HG03575 (cell line): ENCODE measurements at regions not wholly inside any gene's neighbourhood (a gene's known extent, or its start where the extent isn't known, plus 50 kb on each side); places are given as distances from the start of the nearest gene placed in this dataset.

ENCODE experiments used
- ATAC-seq: cut with Tn5 transposase; IDR thresholded peaks from one replicate; pipeline ENCODE4 v1.9.1; 2021; ENCODE audit not compliant: unreplicated experiment, insufficient number of reproducible peaks, low FRiP score; ENCODE audit errors: extremely low read depth

DNA sequence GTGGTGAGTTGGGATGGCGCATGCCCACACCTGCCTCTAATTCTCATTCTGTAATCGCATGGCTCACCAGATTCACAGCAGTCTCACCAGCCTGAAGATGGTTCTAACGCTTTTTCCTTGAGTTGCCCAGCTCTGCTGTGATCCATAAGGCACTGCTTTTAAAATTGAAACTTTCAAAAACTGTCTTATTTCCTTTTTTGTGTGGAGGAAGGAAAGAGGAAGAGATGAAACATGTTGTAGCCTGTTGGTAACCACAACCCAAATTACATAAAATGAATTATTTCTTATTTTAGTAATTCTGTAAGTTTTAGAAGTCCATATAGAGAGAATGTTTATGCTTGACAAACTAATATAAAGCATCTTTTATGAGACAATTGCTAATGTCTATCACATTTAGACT is 165.4 kb downstream of the RBM43 start:
- ATAC-seq, result no peak

DNA sequence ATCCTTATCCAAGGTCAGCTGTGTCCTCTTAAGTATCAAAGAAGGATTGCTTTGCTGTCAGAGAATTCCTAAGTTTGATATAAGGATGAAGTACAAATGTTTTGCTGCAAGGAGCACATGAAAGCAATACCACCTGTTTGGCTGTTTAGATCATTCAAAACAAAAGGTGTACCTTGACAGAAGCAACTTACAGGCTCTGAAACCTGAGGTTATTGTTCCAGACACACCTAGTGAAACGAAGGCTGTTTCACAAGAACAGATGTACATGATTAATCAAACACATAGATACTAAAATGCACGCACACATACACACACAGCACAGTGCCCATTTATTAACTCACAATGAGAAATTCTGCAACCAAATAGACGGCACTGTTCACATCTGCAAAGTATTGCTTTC is 166.2 kb downstream of the RBM43 start:
- ATAC-seq, result no peak

DNA sequence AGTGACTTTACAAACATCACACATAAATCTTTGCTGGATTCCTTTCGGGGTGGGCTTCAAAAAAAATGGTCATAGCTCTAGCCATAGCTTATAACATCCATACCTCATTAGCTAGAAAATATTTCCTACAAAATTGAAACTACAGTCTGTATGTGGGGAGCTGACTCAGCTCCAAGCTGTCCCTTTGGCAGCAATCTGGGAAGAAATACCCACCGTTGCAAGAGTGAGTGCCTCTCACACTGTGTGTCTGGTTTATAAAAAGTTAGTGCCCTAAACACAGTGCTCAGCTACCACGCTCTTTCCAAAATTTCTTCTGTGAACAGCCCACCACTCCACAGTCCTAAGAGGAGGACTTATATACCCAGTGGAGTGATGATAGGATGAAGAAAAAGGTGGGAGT is 170.1 kb downstream of the RBM43 start:
- no peak for ATAC-seq

GRCh38 chr2:151087377-151087776 is 174.3 kb downstream of the RBM43 start:
- no peak for ATAC-seq

DNA sequence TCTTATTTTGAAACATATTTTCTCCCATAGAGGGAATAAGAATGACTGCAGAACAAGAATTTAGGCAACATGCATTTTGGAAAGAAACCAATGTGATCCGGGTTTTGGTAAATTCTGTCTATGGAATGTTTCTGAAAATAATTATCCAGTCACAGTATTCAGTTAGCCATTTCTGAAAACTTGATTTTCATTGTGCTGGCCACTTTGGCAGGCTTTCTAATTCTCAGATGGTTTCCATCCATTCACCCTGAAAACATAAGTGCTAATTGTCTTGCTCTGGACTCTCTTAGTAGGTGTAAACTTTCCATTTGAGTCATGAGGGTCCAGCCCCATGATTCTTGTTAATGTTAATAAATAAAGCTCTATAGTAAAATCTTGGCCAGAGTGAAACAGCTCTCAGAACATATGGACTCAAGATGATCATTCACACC is 176.5 kb downstream of the RBM43 start:
- no peak for ATAC-seq

GRCh38 chr2:151083856-151084795 is 177.5 kb downstream of the RBM43 start:
- ATAC-seq, result no peak

DNA sequence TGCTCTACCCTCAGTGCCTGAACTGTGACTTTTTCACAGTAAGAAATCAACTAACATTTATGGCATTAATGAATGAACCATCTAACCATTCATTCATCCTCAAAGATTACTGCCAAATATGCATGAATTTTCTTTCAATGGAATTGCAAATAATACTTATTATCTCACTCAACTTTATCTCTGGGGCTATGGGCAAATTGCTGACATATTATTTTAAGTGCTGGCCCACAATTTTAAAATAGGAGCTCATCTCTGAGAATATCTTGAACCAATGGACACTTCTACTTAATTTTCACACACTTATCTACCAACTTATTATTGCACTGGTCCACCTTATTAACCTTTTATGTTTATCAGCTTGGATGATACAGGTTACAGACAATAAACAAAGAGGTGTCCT is 182.8 kb downstream of the RBM43 start:
- no peak for ATAC-seq

- no peak for ATAC-seq
Observed at GRCh38 chr2:151071906-151072305, 189.8 kb downstream of the RBM43 start.

DNA sequence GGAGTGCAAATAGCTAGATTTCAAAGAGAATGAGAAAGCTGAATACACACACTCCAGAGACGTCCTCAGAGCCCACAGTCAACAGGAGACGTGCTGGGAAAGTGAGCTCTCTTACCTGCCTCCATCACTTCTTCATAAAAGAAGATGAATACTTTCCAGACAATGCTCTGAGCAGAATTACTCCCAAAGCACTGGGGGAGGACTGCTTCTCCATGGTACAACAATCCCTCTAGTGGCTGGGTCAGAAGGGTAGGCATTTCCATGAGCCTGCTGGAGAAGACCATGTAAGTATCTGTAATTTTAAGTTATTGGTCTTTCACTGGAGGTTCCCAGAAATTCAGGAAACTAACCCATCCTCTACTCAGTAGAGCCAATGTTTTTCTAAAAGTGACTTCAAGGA is 190.3 kb downstream of the RBM43 start:
- ATAC-seq, result no peak

DNA sequence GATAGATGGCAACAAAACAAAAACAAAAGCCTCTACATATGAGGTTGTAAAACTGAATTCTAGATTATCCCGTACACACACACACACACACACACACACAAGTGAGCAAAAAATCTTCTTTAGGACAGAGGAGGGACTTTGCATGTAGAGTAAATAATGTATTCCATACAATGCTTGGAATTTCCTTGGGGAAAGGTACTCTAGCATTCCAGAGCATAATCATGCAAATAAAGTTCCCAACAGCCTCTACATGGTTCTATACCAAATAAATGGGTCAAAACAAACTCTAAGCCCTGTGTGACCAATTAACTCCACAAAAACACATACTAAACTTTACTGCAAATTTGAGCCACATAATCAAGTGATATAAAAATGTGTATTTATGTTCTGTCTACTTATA is 191.4 kb downstream of the RBM43 start:
- ATAC-seq, result no peak

- no peak for ATAC-seq
Observed at GRCh38 chr2:151067658-151068369, 193.8 kb downstream of the RBM43 start.

DNA sequence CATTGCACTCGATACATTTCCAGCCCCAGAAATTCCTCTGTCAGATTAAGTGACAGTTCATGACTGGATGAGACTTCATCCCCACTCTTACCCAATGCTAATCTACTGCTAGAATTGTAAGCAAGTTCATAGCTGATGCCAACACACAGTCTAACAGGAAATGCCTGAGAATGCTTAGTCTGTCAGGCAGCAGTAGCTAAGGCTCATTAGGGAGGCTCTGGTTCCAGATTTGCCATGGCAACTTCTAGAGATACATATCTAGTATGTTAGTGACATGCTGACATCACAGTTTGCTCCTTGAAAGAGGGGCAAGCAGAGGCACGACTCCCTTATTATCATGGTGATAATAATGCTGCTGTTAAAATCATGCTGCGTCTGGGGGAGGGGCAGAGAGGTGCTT is 198.4 kb downstream of the RBM43 start:
- no peak for ATAC-seq

- ATAC-seq, result no peak
Observed at GRCh38 chr2:151060287-151060686, 201.4 kb downstream of the RBM43 start.

- no peak for ATAC-seq
Observed at GRCh38 chr2:151056870-151057269, 204.8 kb downstream of the RBM43 start.

DNA sequence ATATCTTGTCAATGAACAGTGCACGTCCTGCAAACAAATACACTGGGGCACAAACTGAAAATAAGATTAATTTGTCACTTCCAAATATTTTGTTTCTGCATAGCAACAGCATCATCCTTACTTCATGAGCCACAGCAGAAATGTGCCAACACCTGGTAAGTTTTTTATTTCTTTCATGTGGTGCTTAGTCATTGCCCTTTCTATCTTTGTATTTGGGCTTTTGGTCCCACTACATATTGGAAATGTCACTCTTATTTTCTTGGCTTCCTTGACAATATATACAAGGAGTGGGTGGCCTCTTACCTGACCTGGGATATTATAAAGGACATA is 208.0 kb downstream of the RBM43 start:
- ATAC-seq, result no peak

DNA sequence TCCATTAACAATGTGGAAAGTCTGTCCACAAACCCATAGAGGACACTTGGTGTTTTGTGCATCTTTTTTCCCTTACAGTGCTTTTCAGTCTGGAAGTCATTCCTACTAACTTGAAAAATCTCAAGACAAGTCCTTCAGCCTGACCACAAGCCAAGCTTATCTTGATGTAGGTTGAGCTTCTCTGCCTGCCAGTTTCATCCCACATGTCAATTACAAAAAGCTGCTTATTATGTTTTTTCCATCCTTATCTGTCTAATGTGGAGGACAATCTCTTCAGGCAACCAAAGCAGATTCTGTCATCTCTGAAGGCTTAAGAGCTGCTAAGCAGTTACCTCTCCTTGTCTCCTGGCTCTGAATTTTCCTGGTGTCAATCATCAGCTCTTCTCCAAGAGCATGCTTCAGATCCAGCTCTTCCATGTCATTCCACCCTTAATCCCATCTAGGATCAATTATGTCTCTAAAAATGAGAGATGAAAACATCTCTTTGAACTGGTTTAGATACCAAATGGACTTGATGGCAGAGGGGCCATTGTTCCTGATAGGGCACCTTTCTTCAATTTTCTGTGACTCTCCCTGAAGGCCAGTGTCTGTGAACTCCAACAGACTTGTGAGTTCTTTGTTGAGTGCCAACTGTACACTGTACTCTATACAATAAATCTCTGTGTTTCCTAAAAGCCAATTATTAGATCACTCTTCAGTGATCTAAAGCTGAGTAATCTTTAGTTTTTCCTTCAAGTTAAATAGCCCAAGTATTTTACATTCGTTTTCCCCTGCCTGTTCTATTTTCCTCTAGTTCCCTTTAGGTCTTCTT is 208.6 kb downstream of the RBM43 start:
- ATAC-seq, result no peak

GRCh38 chr2:151051574-151052220 is 210.0 kb downstream of the RBM43 start:
- ATAC-seq, result peak; percentile 47

- ATAC-seq, result no peak
Observed at GRCh38 chr2:151049746-151050145, 211.9 kb downstream of the RBM43 start.
